ENCODE measurements at regions not wholly inside any gene's neighbourhood (a gene's known extent, or its start where the extent isn't known, plus 50 kb on each side); places are given as distances from the start of the nearest gene placed in this dataset.

DNA sequence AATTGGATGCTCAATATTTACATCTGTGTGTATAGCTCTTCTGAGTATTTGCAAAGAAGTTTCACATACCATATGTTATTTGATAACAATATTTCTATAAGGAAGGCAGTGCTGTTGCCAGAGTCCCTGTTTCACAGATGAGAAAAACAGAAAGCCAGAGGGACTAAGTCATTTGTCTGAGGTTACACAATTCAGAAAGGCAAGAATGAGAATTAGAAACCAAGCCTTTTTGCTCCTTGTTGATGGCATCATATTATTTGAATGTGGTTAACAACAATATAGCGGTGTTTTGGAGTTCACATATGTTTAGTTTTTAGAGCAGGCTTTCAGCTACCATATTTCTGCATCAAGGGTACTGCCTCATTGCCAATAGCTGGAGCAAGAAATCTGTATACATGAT is 110.9 kb upstream of the PRLR start:
- no peak for ATAC-seq (ENCODE audit: low FRiP score)

DNA sequence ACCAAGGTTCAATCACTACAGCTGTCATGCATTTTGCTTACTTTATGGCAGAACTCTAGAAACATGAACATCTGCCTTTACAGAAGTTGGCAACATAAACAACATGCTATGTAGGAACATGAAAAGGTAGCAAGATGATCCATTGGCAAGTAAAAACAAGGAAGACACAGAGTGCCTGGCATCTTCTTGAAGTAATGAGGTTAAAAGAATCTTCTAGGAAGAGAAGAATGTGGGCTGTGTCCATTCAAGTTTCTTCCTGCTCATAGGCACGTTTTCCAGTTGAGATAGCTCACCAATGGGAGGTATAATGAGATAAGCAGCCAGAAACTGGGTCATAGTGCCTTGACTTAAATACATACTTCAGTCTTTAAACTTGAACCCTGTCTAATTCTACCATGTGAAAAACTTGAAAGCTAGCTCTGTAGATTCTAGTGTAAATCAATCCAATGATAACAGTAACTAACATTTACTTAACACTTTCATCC is 109.4 kb upstream of the PRLR start:
- no peak for DNase-seq (ENCODE audit: low spot score)
- TF ChIP-seq, protein P1, sequence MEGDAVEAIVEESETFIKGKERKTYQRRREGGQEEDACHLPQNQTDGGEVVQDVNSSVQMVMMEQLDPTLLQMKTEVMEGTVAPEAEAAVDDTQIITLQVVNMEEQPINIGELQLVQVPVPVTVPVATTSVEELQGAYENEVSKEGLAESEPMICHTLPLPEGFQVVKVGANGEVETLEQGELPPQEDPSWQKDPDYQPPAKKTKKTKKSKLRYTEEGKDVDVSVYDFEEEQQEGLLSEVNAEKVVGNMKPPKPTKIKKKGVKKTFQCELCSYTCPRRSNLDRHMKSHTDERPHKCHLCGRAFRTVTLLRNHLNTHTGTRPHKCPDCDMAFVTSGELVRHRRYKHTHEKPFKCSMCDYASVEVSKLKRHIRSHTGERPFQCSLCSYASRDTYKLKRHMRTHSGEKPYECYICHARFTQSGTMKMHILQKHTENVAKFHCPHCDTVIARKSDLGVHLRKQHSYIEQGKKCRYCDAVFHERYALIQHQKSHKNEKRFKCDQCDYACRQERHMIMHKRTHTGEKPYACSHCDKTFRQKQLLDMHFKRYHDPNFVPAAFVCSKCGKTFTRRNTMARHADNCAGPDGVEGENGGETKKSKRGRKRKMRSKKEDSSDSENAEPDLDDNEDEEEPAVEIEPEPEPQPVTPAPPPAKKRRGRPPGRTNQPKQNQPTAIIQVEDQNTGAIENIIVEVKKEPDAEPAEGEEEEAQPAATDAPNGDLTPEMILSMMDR (IDR thresholded peaks at IDR 0.05), result no peak
- no peak for ATAC-seq (ENCODE audit: low FRiP score)

More for the DNA sequence above, 110.9 kb upstream of the PRLR start:
- DNase-seq (ENCODE audit: low spot score), result no peak
- TF ChIP-seq, protein P1 (IDR thresholded peaks at IDR 0.05), result no peak

DNA sequence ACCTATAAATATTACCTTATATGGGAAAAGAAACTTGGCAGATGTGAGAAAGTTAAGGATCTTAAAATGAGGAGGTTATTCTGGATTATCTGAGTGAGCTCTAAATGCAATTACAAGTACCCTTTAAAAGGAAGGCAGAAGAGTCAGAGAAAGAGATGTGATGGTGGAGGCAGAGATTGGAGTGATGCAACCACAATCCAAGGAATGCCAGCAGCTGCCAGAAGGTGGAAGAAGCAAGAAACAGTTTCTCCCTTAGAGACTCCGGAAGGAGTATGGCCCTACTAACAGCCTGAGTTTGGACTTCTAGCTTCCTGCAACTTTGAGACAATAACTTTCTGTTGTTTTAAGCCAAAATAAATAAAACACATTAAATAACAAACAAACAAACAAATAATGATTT is 108.7 kb upstream of the PRLR start:
- TF ChIP-seq, protein P1 (IDR thresholded peaks at IDR 0.05), result no peak
- ATAC-seq (ENCODE audit: low FRiP score) (no peak), DNase-seq (ENCODE audit: low spot score) (no peak)

DNA sequence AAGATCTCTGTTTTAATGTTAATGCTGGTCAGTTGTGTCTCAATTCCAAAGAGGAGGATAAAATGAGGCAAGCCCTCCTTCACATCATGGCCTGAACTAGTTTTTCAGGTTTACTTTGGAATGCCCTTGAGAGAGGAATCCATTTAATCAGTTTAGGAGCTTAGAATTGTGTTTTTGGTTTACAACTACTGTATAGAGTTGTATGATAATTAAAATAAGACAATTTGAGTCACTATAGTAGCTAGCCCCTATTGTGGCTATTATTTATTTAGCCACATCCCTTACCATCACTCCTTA is 107.8 kb upstream of the PRLR start:
- TF ChIP-seq, protein P1 (IDR thresholded peaks at IDR 0.05), result no peak
- DNase-seq (ENCODE audit: low spot score), result no peak
- ATAC-seq (ENCODE audit: low FRiP score), result no peak

DNA sequence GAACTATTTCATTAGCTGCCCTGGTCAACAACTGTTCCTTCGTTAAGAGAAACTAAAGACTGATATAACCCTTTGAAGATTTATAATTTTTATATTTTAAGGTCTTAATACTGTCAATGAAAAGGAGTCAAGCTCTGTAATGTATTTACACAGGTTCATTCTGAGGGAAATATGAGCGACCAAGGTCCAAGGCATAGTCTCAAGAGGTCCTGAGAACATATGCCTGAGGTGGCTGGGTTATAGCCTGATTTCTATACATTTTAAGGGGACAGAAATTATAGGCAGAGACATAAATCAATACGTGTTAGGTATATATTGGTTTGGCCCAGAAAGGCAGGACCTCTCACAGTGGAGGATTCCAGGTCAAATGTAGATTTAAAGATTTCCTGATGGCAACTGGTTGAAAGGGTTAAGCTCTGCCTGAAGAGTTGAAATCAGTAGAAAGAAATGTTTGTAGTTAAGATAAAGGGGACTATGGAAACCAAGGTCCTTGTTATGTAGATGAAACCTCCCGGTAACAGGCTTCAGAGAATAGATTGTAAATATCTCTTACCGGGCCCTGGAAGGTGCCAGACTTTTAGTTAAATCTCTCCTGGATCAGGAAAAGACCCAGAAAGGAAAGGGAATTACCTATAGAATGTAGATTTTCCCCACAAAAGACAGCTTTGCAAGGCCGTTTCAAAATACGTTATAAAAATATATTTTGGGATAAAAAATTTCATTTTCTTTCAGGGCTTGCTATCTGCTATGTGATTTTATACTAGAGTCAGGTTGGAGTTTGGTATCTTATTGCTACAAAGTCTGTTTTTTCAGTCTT is 107.3 kb upstream of the PRLR start:
- TF ChIP-seq, protein P1 (IDR thresholded peaks at IDR 0.05), result no peak
- ATAC-seq (ENCODE audit: low FRiP score) (no peak), DNase-seq (ENCODE audit: low spot score) (no peak)

DNA sequence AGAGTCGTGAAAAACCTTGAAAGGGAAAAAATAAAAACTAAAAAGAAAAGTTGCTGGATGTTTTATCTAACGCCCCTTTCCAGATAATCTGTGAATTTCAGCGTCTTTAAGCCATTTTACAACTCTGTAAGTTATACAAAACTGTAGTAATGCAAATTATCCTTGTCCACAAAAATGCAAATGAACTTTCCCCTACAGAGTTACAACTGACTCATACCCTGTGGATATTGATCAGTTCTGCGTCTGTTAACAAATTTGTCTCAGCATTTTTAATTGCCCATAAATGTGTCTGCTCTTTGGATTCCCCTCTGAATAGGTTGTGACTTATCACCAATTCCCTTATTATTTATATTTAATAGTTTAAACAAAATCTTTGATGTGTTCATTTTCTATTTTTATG is 105.9 kb upstream of the PRLR start:
- ATAC-seq (ENCODE audit: low FRiP score) (no peak), DNase-seq (ENCODE audit: low spot score) (no peak)
- TF ChIP-seq, protein P1 (IDR thresholded peaks at IDR 0.05), result no peak

DNA sequence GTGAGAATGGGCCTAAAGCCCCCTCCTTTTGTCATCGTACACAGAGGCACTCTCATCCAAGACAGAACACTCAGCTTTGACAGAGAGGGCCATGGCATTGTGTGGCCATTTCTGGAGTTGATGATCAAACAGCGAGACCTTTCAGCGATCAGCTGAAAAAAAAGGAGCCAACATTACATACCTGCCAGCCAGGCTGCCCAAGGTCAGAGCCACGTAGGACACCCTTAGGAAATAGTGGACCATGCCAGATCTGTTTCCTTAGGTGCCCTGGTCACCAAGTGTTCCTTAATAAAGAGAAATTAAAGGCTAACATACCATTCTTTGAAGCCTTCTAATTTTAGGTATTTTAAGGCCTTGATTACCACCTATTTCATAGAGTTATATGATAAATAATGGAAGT is 105.5 kb upstream of the PRLR start:
- no peak for ATAC-seq (ENCODE audit: low FRiP score)
- DNase-seq (ENCODE audit: low spot score), result no peak
- TF ChIP-seq, protein P1 (IDR thresholded peaks at IDR 0.05), result no peak

Data from omental fat pad (tissue), 3 donors.